ENCODE measurements at regions not wholly inside any gene's neighbourhood (a gene's known extent, or its start where the extent isn't known, plus 50 kb on each side); places are given as distances from the start of the nearest gene placed in this dataset.

DNA sequence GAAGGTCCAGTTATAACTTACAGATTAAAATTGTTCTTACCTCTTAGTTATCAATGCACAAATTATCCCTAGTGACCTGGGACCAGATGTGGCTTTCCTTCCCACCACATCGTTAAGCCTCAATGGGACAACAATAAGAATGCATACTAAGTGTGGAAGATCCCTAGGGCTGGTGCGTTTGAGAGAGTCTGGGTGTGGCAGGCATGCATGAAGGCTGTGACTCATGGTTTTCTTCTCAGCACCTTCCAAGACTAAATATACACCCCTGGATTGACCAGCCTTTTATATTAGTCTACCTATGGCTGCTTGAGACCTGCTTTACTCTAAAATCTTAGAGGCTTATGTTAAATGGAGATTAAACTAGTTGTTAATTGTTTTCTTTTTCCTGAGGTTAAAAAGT is 261.7 kb upstream of the SLC14A2 start:
- POLR2A ChIA-PET, result no interaction called here
- H3K9me3 Mint-ChIP-seq, result no peaks in the 10 kb centered on the region

DNA sequence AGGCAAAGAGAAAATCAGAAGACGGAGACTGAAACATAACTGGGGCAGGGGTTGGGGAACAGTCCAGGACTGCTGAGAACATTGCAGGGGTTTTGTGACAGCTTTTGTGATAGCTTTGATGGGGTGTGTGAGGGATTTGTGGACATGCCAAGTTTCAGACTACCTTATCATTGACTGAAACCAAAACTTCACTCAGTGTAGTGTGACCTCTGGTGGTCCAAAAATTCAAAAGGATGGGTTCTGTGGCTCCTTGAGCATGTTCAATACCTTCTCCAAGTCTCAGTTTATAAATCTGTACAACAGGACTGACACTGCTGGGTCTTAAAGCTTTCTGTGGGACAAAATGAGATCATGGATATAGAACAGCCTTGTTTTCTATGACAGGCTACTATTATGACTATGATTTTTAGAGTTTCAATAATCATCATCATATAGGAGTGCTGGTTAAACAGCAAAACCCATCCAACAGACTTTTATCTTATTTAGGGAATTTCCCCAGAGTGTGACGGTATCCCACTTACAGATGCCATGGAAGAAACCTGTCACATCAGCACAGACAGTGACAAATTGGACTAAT is 259.2 kb upstream of the SLC14A2 start:
- no peak overlapping the region for H3K27ac ChIP-seq (ENCODE audit: low read depth in 1 of 2, low read length in 2 of 2)
- Mint-ChIP-seq H3K4me1 (ENCODE audit: low read depth) (no peaks in the 10 kb centered on the region), H3K36me3 (ENCODE audit: low read depth) (no peaks in the 10 kb centered on the region), H3K27me3 (peaks cover 5% of the 10 kb centered on the region), H3K27ac (no peak overlapping the region), H3K4me3 (no peak overlapping the region), H3K9me3 (no peaks in the 10 kb centered on the region)
- no peak for ATAC-seq (ENCODE audit: poor library complexity)
- H3K9me3 ChIP-seq (ENCODE audit: control insufficient read depth in 1 of 2, insufficient read depth in 1 of 2, low read length in 2 of 2), result no peaks in the 10 kb centered on the region
- no peak overlapping the region for H3K4me3 ChIP-seq (ENCODE audit: low read length)
- no peaks in the 10 kb centered on the region for H3K27me3 ChIP-seq (ENCODE audit: control insufficient read depth in 1 of 2, insufficient read depth in 2 of 2, low read length in 2 of 2)
- CTCF ChIA-PET, result no interaction called here
- H3K4me1 ChIP-seq (ENCODE audit: insufficient read depth, low read length), result no peaks in the 10 kb centered on the region
- POLR2A ChIA-PET, result no interaction called here
- TF ChIP-seq, protein P1, sequence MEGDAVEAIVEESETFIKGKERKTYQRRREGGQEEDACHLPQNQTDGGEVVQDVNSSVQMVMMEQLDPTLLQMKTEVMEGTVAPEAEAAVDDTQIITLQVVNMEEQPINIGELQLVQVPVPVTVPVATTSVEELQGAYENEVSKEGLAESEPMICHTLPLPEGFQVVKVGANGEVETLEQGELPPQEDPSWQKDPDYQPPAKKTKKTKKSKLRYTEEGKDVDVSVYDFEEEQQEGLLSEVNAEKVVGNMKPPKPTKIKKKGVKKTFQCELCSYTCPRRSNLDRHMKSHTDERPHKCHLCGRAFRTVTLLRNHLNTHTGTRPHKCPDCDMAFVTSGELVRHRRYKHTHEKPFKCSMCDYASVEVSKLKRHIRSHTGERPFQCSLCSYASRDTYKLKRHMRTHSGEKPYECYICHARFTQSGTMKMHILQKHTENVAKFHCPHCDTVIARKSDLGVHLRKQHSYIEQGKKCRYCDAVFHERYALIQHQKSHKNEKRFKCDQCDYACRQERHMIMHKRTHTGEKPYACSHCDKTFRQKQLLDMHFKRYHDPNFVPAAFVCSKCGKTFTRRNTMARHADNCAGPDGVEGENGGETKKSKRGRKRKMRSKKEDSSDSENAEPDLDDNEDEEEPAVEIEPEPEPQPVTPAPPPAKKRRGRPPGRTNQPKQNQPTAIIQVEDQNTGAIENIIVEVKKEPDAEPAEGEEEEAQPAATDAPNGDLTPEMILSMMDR (IDR thresholded peaks at IDR 0.05), result no peak
- intact Hi-C loops (cut with DNase I, micrococcal nuclease), result no loop called here
- H3K36me3 ChIP-seq (ENCODE audit: insufficient read depth, low read length), result no peaks in the 10 kb centered on the region
- DNase-seq, result no peak

More for the DNA sequence above, 261.7 kb upstream of the SLC14A2 start:
- ATAC-seq (ENCODE audit: poor library complexity), result no peak
- Histone ChIP-seq H3K27ac (ENCODE audit: low read depth in 1 of 2, low read length in 2 of 2) (no peak overlapping the region), H3K9me3 (ENCODE audit: control insufficient read depth in 1 of 2, insufficient read depth in 1 of 2, low read length in 2 of 2) (no peaks in the 10 kb centered on the region), H3K4me1 (ENCODE audit: insufficient read depth, low read length) (no peaks in the 10 kb centered on the region), H3K4me3 (ENCODE audit: low read length) (no peak overlapping the region), H3K36me3 (ENCODE audit: insufficient read depth, low read length) (no peaks in the 10 kb centered on the region), H3K27me3 (ENCODE audit: control insufficient read depth in 1 of 2, insufficient read depth in 2 of 2, low read length in 2 of 2) (no peaks in the 10 kb centered on the region)
- TF ChIP-seq, protein P1 (IDR thresholded peaks at IDR 0.05), result no peak
- Mint-ChIP-seq H3K27ac (no peak overlapping the region), H3K4me3 (no peak overlapping the region), H3K4me1 (ENCODE audit: low read depth) (no peaks in the 10 kb centered on the region), H3K27me3 (peaks cover 5% of the 10 kb centered on the region), H3K36me3 (ENCODE audit: low read depth) (no peaks in the 10 kb centered on the region)
- DNase-seq, result no peak
- intact Hi-C loops (cut with DNase I, micrococcal nuclease), result no loop called here
- CTCF ChIA-PET, result no interaction called here

DNA sequence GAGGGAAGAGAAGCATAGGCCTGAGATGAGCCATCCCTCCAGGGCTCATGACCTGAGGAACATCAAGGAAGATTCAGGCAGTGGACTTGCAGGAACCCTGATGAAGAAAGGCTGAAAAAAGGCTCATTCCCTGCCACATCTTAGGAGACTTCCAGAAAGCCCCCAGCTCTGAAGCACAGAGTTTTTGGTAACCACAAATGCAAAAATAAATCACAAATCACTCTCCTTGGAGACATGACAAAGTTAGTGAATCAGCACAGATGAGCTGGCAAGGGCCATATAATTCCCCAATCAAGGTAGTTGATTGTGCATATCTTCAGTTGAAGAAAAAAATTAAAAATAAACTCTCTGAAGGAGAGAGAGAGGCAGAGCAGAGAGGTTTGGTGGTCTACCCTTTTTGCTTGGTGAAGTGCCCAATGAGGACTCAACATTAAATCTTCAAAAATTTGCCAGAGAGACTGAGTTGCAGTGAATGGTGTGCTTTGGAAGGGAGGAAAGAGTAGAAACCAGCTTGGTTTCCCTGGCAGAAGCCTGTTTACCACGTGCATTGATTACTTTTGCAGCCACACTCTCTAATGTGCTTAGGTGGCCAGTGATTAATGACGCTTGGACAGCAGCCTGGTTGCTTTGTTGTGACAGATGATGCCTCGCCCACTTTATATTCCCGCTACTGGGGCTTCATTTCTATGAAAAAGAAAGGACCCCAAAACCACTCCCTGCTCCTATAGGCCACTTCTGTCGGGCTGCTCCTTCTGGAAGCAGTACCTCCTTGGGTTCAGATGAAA is 257.4 kb upstream of the SLC14A2 start:
- Histone ChIP-seq H3K36me3 (ENCODE audit: insufficient read depth, low read length) (no peaks in the 10 kb centered on the region), H3K4me3 (ENCODE audit: low read length) (no peak overlapping the region), H3K4me1 (ENCODE audit: insufficient read depth, low read length) (no peaks in the 10 kb centered on the region), H3K9me3 (ENCODE audit: control insufficient read depth in 1 of 2, insufficient read depth in 1 of 2, low read length in 2 of 2) (no peaks in the 10 kb centered on the region), H3K27ac (ENCODE audit: low read depth in 1 of 2, low read length in 2 of 2) (no peak overlapping the region), H3K27me3 (ENCODE audit: control insufficient read depth in 1 of 2, insufficient read depth in 2 of 2, low read length in 2 of 2) (no peaks in the 10 kb centered on the region)
- H3K27ac Mint-ChIP-seq, result no peak overlapping the region
- H3K4me1 Mint-ChIP-seq (ENCODE audit: low read depth), result no peaks in the 10 kb centered on the region
- ATAC-seq (ENCODE audit: poor library complexity) (no peak), DNase-seq (no peak)
- H3K9me3 Mint-ChIP-seq, result no peaks in the 10 kb centered on the region
- TF ChIP-seq, protein P1 (IDR thresholded peaks at IDR 0.05), result no peak
- H3K4me3 Mint-ChIP-seq, result no peak overlapping the region
- POLR2A ChIA-PET, result no interaction called here
- CTCF ChIA-PET, result no interaction called here
- no peaks in the 10 kb centered on the region for H3K36me3 Mint-ChIP-seq (ENCODE audit: low read depth)
- intact Hi-C loops (cut with DNase I, micrococcal nuclease), result no loop called here
- no peaks in the 10 kb centered on the region for H3K27me3 Mint-ChIP-seq
